HG03097 (cell line): ENCODE measurements at regions not wholly inside any gene's neighbourhood (a gene's known extent, or its start where the extent isn't known, plus 50 kb on each side); places are given as distances from the start of the nearest gene placed in this dataset.

ENCODE experiments used
- ATAC-seq: cut with Tn5 transposase; IDR thresholded peaks from one replicate; pipeline ENCODE4 v1.9.1; 2021; ENCODE audit not compliant: unreplicated experiment, low FRiP score

DNA sequence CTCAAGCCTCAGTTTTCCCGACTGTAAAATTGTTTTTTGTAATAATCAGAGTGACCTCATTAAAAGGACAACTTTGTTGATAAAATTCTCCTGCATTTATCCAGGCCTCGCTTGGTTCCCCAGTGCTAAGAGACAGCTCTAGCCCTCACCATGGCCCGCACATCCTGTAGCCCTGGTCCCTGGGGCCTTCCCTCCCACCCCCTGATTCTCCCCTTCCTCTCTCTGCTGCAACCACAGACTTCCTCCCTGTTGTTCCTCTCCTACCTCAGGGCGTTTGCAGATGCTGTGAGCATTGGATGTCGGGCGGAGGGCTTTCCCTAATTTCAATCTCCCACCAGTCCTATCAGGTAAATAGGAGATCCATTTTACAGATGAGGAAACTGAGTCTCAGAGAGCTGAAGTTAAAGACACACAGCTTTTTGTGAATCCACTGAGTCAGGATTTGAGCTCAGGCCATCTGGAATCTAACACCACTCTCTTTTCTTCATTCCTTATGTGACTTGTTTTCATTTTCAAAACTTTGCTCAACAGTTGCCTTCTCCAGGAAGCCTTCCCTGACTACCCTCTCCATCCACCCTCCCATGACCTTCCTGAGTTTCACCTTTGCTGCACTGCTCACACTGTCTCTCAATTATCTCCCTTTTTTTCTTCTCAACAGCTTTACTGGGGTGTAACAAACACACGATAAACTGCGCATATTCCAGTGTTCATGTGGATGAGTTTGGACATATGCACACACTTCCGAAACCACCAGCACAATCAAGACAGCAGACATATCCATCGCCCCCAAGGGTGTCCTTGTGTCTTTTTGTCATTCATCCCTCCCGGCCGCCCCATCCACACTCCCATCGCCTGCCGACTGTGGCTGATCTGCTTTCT is 107.1 kb downstream of the CEBPB start:
- no peak for ATAC-seq

DNA sequence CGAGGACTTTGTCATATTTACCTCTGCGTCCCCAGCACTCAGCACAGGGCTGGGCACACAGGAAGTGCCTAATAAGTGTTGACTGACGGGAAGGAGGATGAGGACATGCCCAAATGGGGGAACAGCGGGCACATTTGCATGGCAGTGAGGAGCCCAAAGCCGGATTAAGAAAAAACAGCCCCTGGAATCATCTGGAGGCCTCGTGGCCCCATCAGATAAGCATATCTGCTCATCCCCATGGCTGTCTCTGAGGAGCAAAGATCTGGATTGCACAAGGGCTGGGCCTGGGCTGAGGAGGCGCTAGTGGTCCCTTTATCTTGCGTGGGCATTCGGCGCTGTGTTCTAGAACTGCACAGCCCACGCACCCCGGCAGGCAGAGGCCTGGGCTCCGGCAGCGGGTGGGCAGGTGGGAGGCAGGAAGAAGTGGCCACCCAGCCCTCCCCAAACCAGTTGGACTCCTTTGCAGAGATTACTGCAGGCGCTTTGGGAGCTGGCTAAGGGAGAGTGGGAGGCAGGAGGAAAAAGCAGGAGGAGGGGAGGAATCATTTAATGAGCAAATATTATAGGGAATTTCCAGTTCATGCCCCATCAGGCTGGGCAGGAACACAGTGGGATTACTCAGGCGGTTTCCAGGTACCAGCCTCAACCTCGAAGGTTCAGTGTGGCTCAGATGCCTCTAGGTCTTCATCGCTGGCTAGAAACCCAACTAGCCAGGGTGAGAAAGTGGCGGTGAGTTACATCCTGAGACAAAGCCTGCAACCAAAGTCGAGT is 108.1 kb downstream of the CEBPB start:
- no peak for ATAC-seq

DNA sequence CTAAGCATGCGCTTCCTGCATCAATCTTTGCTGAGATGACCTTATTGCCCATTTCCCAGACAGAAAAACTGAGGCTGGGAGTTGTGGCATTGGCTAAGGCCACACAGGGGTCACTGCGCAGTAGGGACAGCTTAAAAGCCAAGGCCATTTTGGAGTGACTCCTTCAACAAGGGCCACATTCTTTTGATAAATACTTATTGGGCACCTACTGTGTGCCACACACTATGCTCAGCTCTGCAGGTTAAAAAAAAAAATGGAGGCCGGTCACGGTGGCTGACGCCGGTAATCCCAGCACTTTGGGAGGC is 108.6 kb downstream of the CEBPB start:
- ATAC-seq, result no peak

DNA sequence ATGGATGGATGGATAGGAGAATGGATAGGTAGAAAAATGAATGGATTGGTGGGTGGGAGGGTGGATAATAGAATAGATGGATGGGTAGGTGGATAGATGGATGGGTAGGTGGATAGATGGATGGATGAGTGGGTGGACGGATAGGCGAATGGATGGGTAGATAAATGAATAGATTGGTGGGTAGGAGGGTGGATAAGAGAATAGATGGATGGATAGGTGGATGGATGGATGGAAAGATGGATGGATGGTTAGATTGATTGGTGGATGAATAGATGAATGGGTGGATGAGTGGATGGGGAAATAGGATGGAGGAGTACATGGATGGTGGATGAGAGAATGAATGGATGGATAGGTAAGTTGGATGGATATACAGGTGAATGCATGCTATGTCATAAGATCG is 110.5 kb downstream of the CEBPB start:
- ATAC-seq, result no peak

- ATAC-seq, result no peak
These were observed 111.1 kb downstream of the CEBPB start for GRCh38 chr20:50301712-50302111.

GRCh38 chr20:50302341-50303057 is 111.9 kb downstream of the CEBPB start:
- ATAC-seq, result no peak

DNA sequence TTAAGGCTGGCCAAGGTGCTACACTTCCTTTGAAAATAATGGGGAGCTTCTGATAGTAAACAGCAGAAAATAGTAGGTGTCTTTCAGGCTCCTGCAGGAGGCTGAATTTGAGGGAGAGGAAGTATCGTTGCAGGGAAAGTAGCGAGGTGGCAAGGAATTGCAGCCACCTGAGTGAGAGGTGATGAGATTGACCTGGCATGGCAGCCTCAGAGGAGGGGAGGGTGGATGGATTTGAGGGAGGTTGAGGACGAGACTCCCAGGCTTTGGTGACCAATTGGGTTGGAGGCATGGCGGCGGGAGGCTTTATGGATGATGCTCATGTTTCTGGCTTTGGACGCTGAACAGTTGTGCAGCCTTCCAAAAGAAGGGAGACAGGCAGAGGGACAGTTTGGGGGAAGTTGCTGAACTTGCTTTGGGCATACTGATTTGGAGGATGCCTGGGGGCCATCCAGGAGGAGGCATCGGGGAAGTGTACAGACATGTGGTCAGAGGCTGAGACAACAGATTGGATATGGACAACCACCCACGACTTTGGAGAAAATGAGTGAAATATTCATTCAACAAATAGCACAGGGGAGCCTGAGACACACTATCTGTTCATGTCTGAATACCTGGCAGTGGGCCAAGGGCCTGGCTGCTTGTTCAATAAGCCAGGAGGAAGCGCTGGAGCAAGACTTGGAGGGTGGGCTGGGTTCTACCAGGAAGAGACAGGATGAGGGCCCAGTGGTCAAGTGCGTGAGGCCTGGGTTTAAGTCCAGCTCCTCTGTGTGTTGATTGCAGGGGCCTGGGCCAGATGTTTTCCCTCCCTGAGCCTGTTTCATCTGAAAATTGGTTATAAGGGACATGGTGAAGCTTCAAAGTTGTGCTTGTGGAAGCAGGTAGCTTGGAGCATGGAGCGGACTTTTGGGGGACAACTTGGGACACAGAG is 113.2 kb downstream of the CEBPB start:
- no peak for ATAC-seq

- ATAC-seq, result no peak
These were observed 113.8 kb downstream of the CEBPB start for GRCh38 chr20:50304501-50304856.

DNA sequence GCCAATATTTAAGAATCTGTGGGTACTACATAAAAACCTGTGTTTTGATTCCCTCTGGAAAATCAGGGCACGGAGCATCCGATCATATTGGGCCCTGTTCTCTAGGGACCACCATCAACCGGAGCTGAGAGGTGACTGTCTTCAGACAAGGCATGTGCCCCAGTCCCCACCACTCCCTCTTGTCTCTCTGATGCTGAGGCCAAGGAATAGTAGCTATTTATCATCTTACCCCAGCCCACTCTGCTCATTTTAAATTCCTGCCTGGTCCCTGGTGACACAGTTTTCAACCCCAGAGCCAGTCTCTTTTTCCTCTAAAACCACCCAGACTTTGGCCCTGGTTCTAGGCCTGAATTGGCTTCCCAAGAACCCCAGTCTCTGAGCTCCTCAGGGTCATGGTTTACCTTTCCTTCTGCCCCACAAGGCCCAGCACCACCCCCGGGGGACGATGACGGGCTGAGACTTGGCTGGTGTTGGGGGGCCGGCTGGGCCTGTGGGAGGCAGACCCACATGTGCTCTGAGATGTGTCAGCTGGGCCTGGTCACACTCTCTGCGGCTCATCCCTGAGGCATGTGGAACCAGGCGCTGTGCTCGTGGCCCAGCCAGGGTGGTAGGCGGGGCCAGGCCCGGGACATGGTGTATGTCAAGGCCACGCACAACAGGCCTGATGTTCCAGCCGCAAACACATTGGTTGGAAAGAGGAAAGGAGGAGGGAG is 114.4 kb downstream of the CEBPB start:
- ATAC-seq, result no peak

DNA sequence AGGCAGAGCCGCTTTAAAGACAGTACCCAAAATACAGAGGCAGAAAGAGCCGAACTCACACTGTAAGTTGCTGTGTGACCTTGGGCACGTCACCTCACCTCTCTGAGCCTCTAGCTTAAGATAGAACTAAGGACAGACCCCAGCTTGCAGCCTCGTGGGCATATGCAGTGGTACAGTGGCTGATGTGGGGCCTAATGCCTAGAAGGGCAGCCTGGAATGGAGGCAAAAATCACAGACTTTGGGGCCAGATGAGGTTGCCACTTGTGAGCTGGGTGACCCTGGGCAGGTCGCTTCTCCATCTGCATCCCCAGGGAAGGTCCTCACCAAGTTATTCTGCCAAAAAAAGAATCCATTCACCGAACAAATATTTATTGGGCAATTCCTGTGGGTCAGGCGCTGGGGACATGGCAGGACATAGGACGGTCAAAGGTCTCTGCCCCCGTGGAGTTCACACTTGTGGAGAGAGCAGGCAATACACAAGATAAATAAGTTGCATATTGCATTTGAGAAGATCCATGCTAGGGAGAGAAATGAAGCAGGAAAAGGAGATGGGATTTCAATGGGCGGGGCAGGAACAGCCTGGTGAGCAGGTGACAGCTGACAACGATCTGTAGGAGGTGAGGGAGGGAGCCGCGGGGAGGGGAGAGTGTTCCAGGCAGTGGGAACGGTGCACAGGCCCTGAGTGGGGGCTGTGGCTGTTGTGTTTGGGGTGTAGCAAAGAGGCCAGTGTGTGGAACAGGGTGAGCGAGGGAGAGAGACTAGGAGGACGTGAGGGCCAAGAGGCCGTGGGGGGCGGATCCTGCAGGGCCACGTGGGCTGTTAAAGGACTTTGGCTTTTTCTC is 115.2 kb downstream of the CEBPB start:
- ATAC-seq, result no peak

GRCh38 chr20:50306478-50307423 is 116.1 kb downstream of the CEBPB start:
- ATAC-seq, result no peak

DNA sequence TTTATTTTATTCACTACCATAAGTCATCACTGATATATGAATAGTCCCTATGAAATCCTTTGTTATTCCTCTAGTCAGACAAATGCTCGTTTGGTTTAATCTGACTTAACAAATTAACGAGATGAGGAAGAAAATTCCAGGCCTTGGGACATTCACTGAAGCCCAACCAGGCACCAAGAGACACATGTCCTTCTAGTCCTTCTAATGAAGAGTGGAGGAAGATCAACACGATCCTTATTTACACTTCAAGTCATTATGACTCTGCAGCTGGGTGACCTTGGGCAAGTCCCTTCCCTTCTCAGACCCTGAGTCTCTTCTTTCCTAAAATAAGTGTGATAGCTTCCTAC is 117.5 kb downstream of the CEBPB start:
- ATAC-seq, result no peak

GRCh38 chr20:50308513-50309279 is 118.1 kb downstream of the CEBPB start:
- ATAC-seq, result no peak

GRCh38 chr20:50309280-50309763 is 118.7 kb downstream of the CEBPB start:
- ATAC-seq, result no peak

GRCh38 chr20:50309764-50310672 is 119.4 kb downstream of the CEBPB start:
- ATAC-seq, result no peak

GRCh38 chr20:50310673-50311051 is 120.0 kb downstream of the CEBPB start:
- ATAC-seq, result no peak
